ENCODE measurements at regions not wholly inside any gene's neighbourhood (a gene's known extent, or its start where the extent isn't known, plus 50 kb on each side); places are given as distances from the start of the nearest gene placed in this dataset.

- H3K4me1 Mint-ChIP-seq, result peaks cover 37% of the 10 kb centered on the region
- ChIA-PET CTCF (no interaction called here), POLR2A (no interaction called here)
- ATAC-seq, result no peak
- H3K4me3 Mint-ChIP-seq, result no peak overlapping the region
- H3K9me3 Mint-ChIP-seq, result peaks cover 9% of the 10 kb centered on the region
- TF ChIP-seq SP1 (CRISPR knock-in tag; conservative IDR thresholded peaks at IDR 0.05) (no peak), ZNF281 (CRISPR knock-in tag; IDR thresholded peaks at IDR 0.05) (no peak), MYBL2 (CRISPR knock-in tag; IDR thresholded peaks at IDR 0.05) (no peak), NR3C1 (CRISPR knock-in tag; conservative IDR thresholded peaks at IDR 0.05; ENCODE audit: low read depth) (no peak), ATF1 (CRISPR knock-in tag; IDR thresholded peaks at IDR 0.05) (no peak), SMAD3 (CRISPR knock-in tag; IDR thresholded peaks at IDR 0.05; ENCODE audit: borderline replicate concordance) (no peak), USF1 (CRISPR knock-in tag; IDR thresholded peaks at IDR 0.05) (no peak), E2F5 (CRISPR knock-in tag; IDR thresholded peaks at IDR 0.05) (no peak), PREB (CRISPR knock-in tag; IDR thresholded peaks at IDR 0.05; ENCODE audit: borderline replicate concordance) (no peak), USF2 (CRISPR knock-in tag; IDR thresholded peaks at IDR 0.05) (no peak), CBFB (CRISPR knock-in tag; IDR thresholded peaks at IDR 0.05; ENCODE audit: low read depth) (no peak)
- no peaks in the 10 kb centered on the region; the same call in 1 of the 2 replicates for H3K36me3 Mint-ChIP-seq
- no peak overlapping the region for H3K27ac Mint-ChIP-seq
- peaks cover 50% of the 10 kb centered on the region for H3K27me3 Mint-ChIP-seq (ENCODE audit: low read depth)
- DNase-seq (ENCODE audit: low spot score), result no peak
These were observed 352.9 kb downstream of the FOXO1 start for GRCh38 chr13:40313269-40314200.

GRCh38 chr13:40315416-40316064, 350.9 kb downstream of the FOXO1 start:
- no peak for ATAC-seq
- Mint-ChIP-seq H3K4me3 (no peak overlapping the region), H3K36me3 (no peaks in the 10 kb centered on the region), H3K9me3 (peaks cover 6% of the 10 kb centered on the region), H3K4me1 (peaks cover 38% of the 10 kb centered on the region), H3K27me3 (ENCODE audit: low read depth) (peaks cover 67% of the 10 kb centered on the region), H3K27ac (no peak overlapping the region)
- TF ChIP-seq ERG (CRISPR knock-in tag; IDR thresholded peaks at IDR 0.05) (no peak), ZNF121 (CRISPR knock-in tag; IDR thresholded peaks at IDR 0.05) (no peak), NR1H2 (CRISPR knock-in tag; IDR thresholded peaks at IDR 0.05) (no peak), NR2C2 (CRISPR knock-in tag; IDR thresholded peaks at IDR 0.05) (no peak), NFE2L1 (CRISPR knock-in tag; IDR thresholded peaks at IDR 0.05) (no peak), RORB (CRISPR knock-in tag; IDR thresholded peaks at IDR 0.05) (no peak), ESRRA (CRISPR knock-in tag; IDR thresholded peaks at IDR 0.05; ENCODE audit: borderline replicate concordance) (no peak), E2F4 (CRISPR knock-in tag; IDR thresholded peaks at IDR 0.05; ENCODE audit: borderline replicate concordance, low read depth) (no peak), ZNF281 (CRISPR knock-in tag; IDR thresholded peaks at IDR 0.05) (no peak), USF1 (CRISPR knock-in tag; IDR thresholded peaks at IDR 0.05) (no peak), FOXK1 (CRISPR knock-in tag; IDR thresholded peaks at IDR 0.05) (no peak)
- CTCF ChIA-PET, result interaction anchor here (1.0 kb wide), 1 partner anchor 367 kb away, joined by 3 read pairs; no protein-coding TSS in a partner anchor
- POLR2A ChIA-PET, result no interaction called here
- no peak for DNase-seq (ENCODE audit: low spot score)
